ENCODE measurements at regions not wholly inside any gene's neighbourhood (a gene's known extent, or its start where the extent isn't known, plus 50 kb on each side); places are given as distances from the start of the nearest gene placed in this dataset.

DNA sequence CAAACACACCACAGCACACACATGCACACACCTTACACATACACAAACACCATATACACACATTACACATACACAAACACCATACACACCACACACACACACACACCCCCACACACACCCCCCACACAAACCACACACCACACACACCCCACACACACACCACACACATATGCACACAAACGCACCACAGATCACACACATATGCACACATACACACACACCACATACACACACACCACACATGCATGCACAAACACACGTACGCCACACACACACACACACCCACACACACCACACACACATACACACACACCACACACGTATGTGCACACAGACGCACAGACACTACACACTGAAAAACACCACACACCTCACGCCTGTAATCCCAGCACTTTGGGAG lies 166.0 kb downstream of the AHSP start:
- Histone ChIP-seq H2AFZ (ENCODE audit: low read depth, low read length, poor library complexity, severe bottlenecking) (no peak overlapping the region), H3K36me3 (ENCODE audit: control insufficient read depth in 1 of 2, insufficient read depth in 2 of 2, low read length in 2 of 2) (no peaks in the 10 kb centered on the region), H3K4me1 (ENCODE audit: control insufficient read depth in 1 of 2, insufficient read depth in 2 of 2, low read length in 2 of 2) (no peaks in the 10 kb centered on the region), H3K9ac (ENCODE audit: low read length) (no peak overlapping the region), H3K27ac (ENCODE audit: low read depth, low read length) (no peak overlapping the region), H3K27me3 (ENCODE audit: insufficient read depth, low read length) (no peaks in the 10 kb centered on the region), H3K4me2 (ENCODE audit: low read length) (no peak overlapping the region), H3K9me3 (ENCODE audit: control insufficient read depth in 1 of 2, insufficient read depth in 1 of 2, low read depth in 1 of 2, low read length in 2 of 2) (no peaks in the 10 kb centered on the region), H3K4me3 (replicated peaks in 1 of 2; ENCODE audit: low read depth in 1 of 2, low read length in 2 of 2) (no peak overlapping the region), H4K20me1 (ENCODE audit: insufficient read depth) (no peaks in the 10 kb centered on the region), H3K9me2 (ENCODE audit: insufficient read depth) (no peaks in the 10 kb centered on the region), H3K79me2 (ENCODE audit: insufficient read depth, low read length) (no peaks in the 10 kb centered on the region)
- CTCF ChIA-PET, result no interaction called here
- RAD21 ChIA-PET (ENCODE audit: low non-redundant PET in 1 of 2, low total read pairs in 2 of 2, uncharacterized antibody in 2 of 2, unreplicated experiment in 2 of 2), result no interaction called here
- intact Hi-C loops (cut with micrococcal nuclease), result loop anchor here (10.0 kb wide), 1 partner anchor 709 kb away; the partner anchor contains the start of gene HSD3B7
- POLR2A ChIA-PET, result no interaction called here
- DNase-seq (ENCODE audit: low read depth, low spot score) (no peak), ATAC-seq (no peak)
- BruUV-seq (replicated peaks), result no TSS peak
- TF ChIP-seq CBX3 (IDR thresholded peaks at IDR 0.05; ENCODE audit: low read depth) (no peak), SP1 (IDR thresholded peaks at IDR 0.05; ENCODE audit: low read depth) (no peak), ZFX (IDR thresholded peaks at IDR 0.05) (no peak), ZNF274 (IDR thresholded peaks at IDR 0.05; ENCODE audit: low read depth, low read length) (no peak), TCF7L2 (IDR thresholded peaks at IDR 0.05; ENCODE audit: borderline replicate concordance, extremely low read depth, insufficient read depth, insufficient read length) (no peak), YY1 (IDR thresholded peaks at IDR 0.05; ENCODE audit: extremely low read depth, insufficient replicate concordance, low read depth, low read length) (no peak), EZH2 (IDR thresholded peaks at IDR 0.05) (no peak), SIN3A (IDR thresholded peaks at IDR 0.05; ENCODE audit: low read depth) (no peak), SRF (IDR thresholded peaks at IDR 0.05; ENCODE audit: low read depth) (no peak), FOSL1 (IDR thresholded peaks at IDR 0.05; ENCODE audit: low read depth) (no peak), POLR2AphosphoS5 (IDR thresholded peaks at IDR 0.05; ENCODE audit: low read depth, low read length) (no peak), JUND (IDR thresholded peaks at IDR 0.05) (no peak), ELF1 (IDR thresholded peaks at IDR 0.05; ENCODE audit: borderline replicate concordance, low read depth) (no peak), POLR2A (IDR thresholded peaks at IDR 0.05; ENCODE audit: borderline replicate concordance, extremely low read depth, insufficient read depth, insufficient read length) (no peak), EGR1 (IDR thresholded peaks at IDR 0.05; ENCODE audit: low read depth) (no peak), CEBPB (IDR thresholded peaks at IDR 0.05; ENCODE audit: low read depth) (no peak)
- TF ChIP-seq, protein P1, sequence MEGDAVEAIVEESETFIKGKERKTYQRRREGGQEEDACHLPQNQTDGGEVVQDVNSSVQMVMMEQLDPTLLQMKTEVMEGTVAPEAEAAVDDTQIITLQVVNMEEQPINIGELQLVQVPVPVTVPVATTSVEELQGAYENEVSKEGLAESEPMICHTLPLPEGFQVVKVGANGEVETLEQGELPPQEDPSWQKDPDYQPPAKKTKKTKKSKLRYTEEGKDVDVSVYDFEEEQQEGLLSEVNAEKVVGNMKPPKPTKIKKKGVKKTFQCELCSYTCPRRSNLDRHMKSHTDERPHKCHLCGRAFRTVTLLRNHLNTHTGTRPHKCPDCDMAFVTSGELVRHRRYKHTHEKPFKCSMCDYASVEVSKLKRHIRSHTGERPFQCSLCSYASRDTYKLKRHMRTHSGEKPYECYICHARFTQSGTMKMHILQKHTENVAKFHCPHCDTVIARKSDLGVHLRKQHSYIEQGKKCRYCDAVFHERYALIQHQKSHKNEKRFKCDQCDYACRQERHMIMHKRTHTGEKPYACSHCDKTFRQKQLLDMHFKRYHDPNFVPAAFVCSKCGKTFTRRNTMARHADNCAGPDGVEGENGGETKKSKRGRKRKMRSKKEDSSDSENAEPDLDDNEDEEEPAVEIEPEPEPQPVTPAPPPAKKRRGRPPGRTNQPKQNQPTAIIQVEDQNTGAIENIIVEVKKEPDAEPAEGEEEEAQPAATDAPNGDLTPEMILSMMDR (IDR thresholded peaks at IDR 0.05 in 2 of 3, conservative IDR thresholded peaks at IDR 0.05 in 1 of 3; ENCODE audit: borderline replicate concordance in 1 of 3, insufficient read depth in 1 of 3, low read depth in 2 of 3, low read length in 2 of 3), result no peak
- TF ChIP-seq, protein P2, sequence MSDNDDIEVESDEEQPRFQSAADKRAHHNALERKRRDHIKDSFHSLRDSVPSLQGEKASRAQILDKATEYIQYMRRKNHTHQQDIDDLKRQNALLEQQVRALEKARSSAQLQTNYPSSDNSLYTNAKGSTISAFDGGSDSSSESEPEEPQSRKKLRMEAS (IDR thresholded peaks at IDR 0.05), result no peak
- TF ChIP-seq, protein P3, sequence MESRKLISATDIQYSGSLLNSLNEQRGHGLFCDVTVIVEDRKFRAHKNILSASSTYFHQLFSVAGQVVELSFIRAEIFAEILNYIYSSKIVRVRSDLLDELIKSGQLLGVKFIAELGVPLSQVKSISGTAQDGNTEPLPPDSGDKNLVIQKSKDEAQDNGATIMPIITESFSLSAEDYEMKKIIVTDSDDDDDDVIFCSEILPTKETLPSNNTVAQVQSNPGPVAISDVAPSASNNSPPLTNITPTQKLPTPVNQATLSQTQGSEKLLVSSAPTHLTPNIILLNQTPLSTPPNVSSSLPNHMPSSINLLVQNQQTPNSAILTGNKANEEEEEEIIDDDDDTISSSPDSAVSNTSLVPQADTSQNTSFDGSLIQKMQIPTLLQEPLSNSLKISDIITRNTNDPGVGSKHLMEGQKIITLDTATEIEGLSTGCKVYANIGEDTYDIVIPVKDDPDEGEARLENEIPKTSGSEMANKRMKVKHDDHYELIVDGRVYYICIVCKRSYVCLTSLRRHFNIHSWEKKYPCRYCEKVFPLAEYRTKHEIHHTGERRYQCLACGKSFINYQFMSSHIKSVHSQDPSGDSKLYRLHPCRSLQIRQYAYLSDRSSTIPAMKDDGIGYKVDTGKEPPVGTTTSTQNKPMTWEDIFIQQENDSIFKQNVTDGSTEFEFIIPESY (IDR thresholded peaks at IDR 0.05; ENCODE audit: extremely low read depth, insufficient replicate concordance, low read length), result no peak
- TF ChIP-seq, protein P4, sequence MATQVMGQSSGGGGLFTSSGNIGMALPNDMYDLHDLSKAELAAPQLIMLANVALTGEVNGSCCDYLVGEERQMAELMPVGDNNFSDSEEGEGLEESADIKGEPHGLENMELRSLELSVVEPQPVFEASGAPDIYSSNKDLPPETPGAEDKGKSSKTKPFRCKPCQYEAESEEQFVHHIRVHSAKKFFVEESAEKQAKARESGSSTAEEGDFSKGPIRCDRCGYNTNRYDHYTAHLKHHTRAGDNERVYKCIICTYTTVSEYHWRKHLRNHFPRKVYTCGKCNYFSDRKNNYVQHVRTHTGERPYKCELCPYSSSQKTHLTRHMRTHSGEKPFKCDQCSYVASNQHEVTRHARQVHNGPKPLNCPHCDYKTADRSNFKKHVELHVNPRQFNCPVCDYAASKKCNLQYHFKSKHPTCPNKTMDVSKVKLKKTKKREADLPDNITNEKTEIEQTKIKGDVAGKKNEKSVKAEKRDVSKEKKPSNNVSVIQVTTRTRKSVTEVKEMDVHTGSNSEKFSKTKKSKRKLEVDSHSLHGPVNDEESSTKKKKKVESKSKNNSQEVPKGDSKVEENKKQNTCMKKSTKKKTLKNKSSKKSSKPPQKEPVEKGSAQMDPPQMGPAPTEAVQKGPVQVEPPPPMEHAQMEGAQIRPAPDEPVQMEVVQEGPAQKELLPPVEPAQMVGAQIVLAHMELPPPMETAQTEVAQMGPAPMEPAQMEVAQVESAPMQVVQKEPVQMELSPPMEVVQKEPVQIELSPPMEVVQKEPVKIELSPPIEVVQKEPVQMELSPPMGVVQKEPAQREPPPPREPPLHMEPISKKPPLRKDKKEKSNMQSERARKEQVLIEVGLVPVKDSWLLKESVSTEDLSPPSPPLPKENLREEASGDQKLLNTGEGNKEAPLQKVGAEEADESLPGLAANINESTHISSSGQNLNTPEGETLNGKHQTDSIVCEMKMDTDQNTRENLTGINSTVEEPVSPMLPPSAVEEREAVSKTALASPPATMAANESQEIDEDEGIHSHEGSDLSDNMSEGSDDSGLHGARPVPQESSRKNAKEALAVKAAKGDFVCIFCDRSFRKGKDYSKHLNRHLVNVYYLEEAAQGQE (IDR thresholded peaks at IDR 0.05; ENCODE audit: low read depth), result no peak

Data from HCT116 (cell line).